Testis (tissue), 2 donors: ENCODE measurements at regions not wholly inside any gene's neighbourhood (a gene's known extent, or its start where the extent isn't known, plus 50 kb on each side); places are given as distances from the start of the nearest gene placed in this dataset.
"Not testable (repeated sequence)": the region's sequence is repeated elsewhere in the genome, so short reads cannot be mapped to it uniquely, and the experiment has no call there.

Source experiments
- CTCF ChIP-seq, 3 experiments: fragments of 450-650 bp in 2 of 3; fragments of 200-600 bp in 1 of 3; sonication (generic) in 1 of 3; IDR thresholded peaks; one replicate each; pipeline ENCODE4 v1.5.1; 2016 to 2019; ENCODE audit warnings: antibody characterized with exemption in 3 of 3, mild to moderate bottlenecking in 2 of 3, moderate library complexity in 1 of 3
- POLR2A ChIP-seq: fragments of 450-650 bp; IDR thresholded peaks from one replicate; pipeline ENCODE4 v1.6.1; 2017; ENCODE audit warnings: antibody characterized with exemption, mild to moderate bottlenecking, moderate library complexity

- TF ChIP-seq CTCF (IDR thresholded peaks at IDR 0.05); POLR2A: not testable (repeated sequence)
These were observed 1382.0 kb upstream of the DEFB115 start for GRCh38 chr20:29875321-29876083.
